ENCODE measurements at regions not wholly inside any gene's neighbourhood (a gene's known extent, or its start where the extent isn't known, plus 50 kb on each side); places are given as distances from the start of the nearest gene placed in this dataset.

DNA sequence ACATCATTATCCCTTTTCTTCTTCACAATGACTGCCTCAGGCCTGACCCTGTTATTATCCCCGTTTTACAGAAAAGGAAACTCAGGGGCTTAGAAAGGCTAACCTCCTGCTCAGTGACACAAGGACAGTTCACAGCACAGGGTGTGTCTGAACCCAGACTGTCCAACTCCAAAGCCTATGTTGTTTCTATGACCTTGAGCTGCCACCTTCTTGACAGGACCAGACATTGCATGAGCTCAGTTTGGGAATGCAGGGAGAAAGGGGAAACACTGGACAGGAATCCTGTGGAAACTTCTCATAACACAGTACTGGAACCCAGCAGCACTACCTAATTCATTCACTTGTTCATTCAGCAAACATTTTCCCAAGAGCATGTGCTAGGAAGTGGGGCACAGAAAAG lies 472.8 kb downstream of the CDK5RAP2 start:
- intact Hi-C loops (cut with DNase I), result no loop called here
- no peak for ATAC-seq
- Histone ChIP-seq H3K27me3 (ENCODE audit: insufficient read depth in 3 of 3, low read length in 2 of 3) (no peaks in the 10 kb centered on the region), H3K9me3 (no peaks in the 10 kb centered on the region), H3K4me3 (no peak overlapping the region), H3K36me3 (ENCODE audit: insufficient read depth in 1 of 2, low read depth in 1 of 2) (no peaks in the 10 kb centered on the region), H3K4me1 (no peaks in the 10 kb centered on the region), H3K27ac (no peak overlapping the region)
- no peak for DNase-seq
- WGBS, 3 donors, result 75 to 82% (median 77%) methylated on average over 1 of the region's 1 CpG
- TF ChIP-seq, protein P1, sequence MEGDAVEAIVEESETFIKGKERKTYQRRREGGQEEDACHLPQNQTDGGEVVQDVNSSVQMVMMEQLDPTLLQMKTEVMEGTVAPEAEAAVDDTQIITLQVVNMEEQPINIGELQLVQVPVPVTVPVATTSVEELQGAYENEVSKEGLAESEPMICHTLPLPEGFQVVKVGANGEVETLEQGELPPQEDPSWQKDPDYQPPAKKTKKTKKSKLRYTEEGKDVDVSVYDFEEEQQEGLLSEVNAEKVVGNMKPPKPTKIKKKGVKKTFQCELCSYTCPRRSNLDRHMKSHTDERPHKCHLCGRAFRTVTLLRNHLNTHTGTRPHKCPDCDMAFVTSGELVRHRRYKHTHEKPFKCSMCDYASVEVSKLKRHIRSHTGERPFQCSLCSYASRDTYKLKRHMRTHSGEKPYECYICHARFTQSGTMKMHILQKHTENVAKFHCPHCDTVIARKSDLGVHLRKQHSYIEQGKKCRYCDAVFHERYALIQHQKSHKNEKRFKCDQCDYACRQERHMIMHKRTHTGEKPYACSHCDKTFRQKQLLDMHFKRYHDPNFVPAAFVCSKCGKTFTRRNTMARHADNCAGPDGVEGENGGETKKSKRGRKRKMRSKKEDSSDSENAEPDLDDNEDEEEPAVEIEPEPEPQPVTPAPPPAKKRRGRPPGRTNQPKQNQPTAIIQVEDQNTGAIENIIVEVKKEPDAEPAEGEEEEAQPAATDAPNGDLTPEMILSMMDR (IDR thresholded peaks at IDR 0.05), result no peak

DNA sequence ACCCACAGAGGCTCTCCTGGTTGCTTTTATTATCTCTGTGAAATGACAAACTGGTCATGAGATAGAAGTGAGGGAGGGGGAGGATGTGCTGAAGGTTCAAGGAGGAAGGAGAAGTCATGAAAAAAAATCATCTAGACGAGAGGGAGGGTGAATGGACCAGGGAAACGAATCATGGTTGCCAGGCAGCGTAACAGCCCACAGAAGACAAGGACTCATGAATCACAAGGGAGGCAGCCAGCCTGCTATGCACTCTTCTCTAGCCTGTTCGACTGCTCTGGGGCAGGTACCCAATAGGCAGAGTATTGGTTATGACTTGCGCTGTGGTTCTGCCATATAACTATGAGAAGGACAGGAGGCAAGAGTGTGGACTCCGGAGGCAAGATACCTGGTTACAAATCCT lies 475.2 kb downstream of the CDK5RAP2 start:
- Histone ChIP-seq H3K27me3 (ENCODE audit: insufficient read depth in 3 of 3, low read length in 2 of 3) (no peaks in the 10 kb centered on the region), H3K36me3 (ENCODE audit: insufficient read depth in 1 of 2, low read depth in 1 of 2) (no peaks in the 10 kb centered on the region), H3K4me3 (no peak overlapping the region), H3K4me1 (no peaks in the 10 kb centered on the region), H3K9me3 (no peaks in the 10 kb centered on the region), H3K27ac (no peak overlapping the region)
- no peak for DNase-seq
- intact Hi-C loops (cut with DNase I), result no loop called here
- no peak for ATAC-seq
- TF ChIP-seq, protein P1 (IDR thresholded peaks at IDR 0.05), result no peak
- 67 to 71% (median 69%) methylated on average over 6 of the region's 6 CpGs for WGBS, 3 donors

DNA sequence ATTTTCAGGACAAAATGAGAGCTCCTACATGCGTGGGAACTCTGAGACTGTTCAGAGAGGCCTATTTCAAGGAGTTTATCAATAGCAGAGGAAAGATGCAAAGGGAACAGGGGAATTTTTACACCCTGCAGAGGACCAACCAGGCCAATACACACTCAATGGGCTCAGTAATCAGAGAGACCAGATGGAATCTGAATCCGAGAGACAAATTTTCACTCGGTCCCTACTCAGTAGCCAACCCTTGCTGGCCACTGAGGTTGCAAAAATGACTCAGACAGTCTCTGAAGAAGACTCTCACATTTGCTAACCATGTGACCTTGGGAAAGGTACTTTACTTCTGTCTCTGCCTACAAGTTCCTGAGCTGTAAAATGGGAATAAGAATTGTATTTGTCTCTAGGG lies 479.4 kb downstream of the CDK5RAP2 start:
- DNase-seq, result no peak
- Histone ChIP-seq H3K27ac (no peak overlapping the region), H3K4me3 (no peak overlapping the region), H3K4me1 (no peaks in the 10 kb centered on the region), H3K36me3 (ENCODE audit: insufficient read depth in 1 of 2, low read depth in 1 of 2) (no peaks in the 10 kb centered on the region), H3K9me3 (no peaks in the 10 kb centered on the region), H3K27me3 (ENCODE audit: insufficient read depth in 3 of 3, low read length in 2 of 3) (no peaks in the 10 kb centered on the region)
- intact Hi-C loops (cut with DNase I), result no loop called here
- TF ChIP-seq, protein P1 (IDR thresholded peaks at IDR 0.05), result no peak
- no peak for ATAC-seq
- 66 to 73% (median 71%) methylated on average over 3 of the region's 3 CpGs for WGBS, 3 donors

- Histone ChIP-seq H3K4me1 (no peaks in the 10 kb centered on the region), H3K36me3 (ENCODE audit: insufficient read depth in 1 of 2, low read depth in 1 of 2) (no peaks in the 10 kb centered on the region), H3K4me3 (no peak overlapping the region), H3K27me3 (ENCODE audit: insufficient read depth in 3 of 3, low read length in 2 of 3) (no peaks in the 10 kb centered on the region), H3K9me3 (no peaks in the 10 kb centered on the region), H3K27ac (no peak overlapping the region)
- no peak for DNase-seq
- 78 to 83% (median 80%) methylated on average over 4 of the region's 4 CpGs for WGBS, 3 donors
- TF ChIP-seq, protein P1 (IDR thresholded peaks at IDR 0.05), result no peak
- ATAC-seq, result no peak
- intact Hi-C loops (cut with DNase I), result no loop called here
Observed at GRCh38 chr9:120099065-120099464, 480.9 kb downstream of the CDK5RAP2 start.

DNA sequence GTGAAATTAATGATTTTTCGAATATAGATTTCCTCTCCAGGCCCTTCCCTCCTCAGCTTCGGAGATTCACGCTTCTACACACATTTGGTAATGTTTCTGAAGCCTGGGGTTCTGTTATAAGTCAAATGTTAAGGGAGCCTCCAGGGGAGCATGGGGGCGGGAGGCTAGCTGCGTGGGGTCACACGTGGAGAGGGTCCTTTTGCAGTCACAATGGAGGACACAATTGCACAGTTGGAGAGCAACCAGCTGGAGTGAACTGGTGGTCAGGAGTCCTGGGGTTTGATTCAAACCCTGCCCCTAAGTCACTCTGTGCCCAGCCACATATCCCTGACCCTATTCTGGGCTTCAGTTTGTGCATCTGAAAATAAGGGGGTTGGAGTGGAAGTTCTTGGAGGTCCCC lies 481.4 kb downstream of the CDK5RAP2 start:
- WGBS, 3 donors, result 65 to 78% (median 69%) methylated on average over 6 of the region's 6 CpGs
- H3K4me3 ChIP-seq, result no peak overlapping the region
- intact Hi-C loops (cut with DNase I), result no loop called here
- no peak for DNase-seq
- no peaks in the 10 kb centered on the region for H3K9me3 ChIP-seq
- no peak for ATAC-seq
- no peak overlapping the region for H3K27ac ChIP-seq
- no peaks in the 10 kb centered on the region for H3K27me3 ChIP-seq (ENCODE audit: insufficient read depth in 3 of 3, low read length in 2 of 3)
- no peaks in the 10 kb centered on the region for H3K36me3 ChIP-seq (ENCODE audit: insufficient read depth in 1 of 2, low read depth in 1 of 2)
- TF ChIP-seq, protein P1 (IDR thresholded peaks at IDR 0.05), result no peak
- no peaks in the 10 kb centered on the region for H3K4me1 ChIP-seq

Data from psoas muscle (tissue), 7 donors.